GM12874 (cell line): ENCODE measurements at regions not wholly inside any gene's neighbourhood (a gene's known extent, or its start where the extent isn't known, plus 50 kb on each side); places are given as distances from the start of the nearest gene placed in this dataset.

ENCODE experiments used
- TF ChIP-seq, protein P1 (sequence below): IDR thresholded peaks from 2 replicates; pipeline ENCODE4 v1.5.1; 2011; ENCODE audit warnings: low read depth, mild to moderate bottlenecking, control low read depth, low read length, moderate library complexity; ENCODE audit not compliant: insufficient read depth

DNA sequence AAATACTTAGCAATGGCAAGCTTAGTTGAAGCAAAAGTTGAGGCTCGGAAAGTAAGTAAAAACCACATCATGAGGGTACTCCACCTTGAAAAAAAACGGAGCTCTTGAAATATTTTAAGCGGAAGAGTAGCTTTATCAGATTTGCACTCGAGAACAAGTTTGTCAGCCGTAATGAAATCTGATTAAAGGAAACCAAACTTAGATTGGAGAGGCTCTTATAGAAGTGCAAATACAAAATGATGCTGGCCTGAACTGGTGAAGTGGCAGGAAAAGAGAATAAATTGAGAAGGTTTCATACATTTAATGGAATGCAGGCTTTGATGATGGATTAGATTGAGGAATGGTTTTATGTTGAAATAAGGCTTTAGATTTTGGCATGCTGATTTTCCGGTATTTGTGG is 484.2 kb downstream of the PID1 start:
- TF ChIP-seq, protein P1, sequence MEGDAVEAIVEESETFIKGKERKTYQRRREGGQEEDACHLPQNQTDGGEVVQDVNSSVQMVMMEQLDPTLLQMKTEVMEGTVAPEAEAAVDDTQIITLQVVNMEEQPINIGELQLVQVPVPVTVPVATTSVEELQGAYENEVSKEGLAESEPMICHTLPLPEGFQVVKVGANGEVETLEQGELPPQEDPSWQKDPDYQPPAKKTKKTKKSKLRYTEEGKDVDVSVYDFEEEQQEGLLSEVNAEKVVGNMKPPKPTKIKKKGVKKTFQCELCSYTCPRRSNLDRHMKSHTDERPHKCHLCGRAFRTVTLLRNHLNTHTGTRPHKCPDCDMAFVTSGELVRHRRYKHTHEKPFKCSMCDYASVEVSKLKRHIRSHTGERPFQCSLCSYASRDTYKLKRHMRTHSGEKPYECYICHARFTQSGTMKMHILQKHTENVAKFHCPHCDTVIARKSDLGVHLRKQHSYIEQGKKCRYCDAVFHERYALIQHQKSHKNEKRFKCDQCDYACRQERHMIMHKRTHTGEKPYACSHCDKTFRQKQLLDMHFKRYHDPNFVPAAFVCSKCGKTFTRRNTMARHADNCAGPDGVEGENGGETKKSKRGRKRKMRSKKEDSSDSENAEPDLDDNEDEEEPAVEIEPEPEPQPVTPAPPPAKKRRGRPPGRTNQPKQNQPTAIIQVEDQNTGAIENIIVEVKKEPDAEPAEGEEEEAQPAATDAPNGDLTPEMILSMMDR: no peak

DNA sequence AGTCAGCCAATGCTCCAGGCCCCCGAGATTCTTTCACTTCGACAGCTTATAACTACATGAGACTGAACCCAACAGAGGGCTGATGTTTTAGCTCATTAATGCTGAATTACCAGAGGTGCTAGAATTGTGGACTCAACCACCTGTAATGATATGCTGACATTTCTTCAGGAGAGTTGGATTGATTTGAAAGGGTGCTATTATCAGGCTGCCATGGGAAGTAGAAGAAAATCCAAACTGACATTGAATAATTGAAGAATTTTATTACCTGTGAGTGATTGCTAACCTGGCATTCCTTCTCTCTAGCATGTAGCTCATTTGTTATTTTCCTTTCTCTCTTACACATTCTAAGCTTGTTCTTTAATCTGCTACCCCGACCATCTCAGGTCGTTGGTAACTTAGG is 488.8 kb downstream of the PID1 start:
- TF ChIP-seq, protein P1: no peak

DNA sequence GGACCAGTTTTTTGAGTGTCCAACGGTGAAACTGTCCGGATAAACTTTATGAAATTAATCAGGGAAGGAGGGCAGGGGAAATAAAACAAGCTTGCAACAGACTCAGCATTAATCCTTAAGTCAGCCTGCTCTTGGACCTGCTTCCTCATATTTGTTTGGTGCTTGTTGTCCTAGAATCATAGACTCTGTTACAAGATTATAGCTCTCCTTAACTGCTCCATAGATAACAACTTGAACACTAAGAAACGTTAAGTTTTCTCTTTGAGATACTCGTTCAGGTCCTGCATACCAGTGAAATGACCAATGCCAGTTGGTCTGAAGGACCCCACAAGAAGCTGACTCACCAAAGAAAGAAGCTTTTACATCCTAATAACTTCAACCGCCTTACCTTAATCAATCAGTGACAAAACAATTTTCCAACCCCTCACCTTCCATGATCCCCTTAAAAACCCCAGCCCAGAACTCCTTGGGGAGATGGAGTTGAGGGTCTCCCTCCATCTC is 493.2 kb downstream of the PID1 start:
- TF ChIP-seq, protein P1: no peak

DNA sequence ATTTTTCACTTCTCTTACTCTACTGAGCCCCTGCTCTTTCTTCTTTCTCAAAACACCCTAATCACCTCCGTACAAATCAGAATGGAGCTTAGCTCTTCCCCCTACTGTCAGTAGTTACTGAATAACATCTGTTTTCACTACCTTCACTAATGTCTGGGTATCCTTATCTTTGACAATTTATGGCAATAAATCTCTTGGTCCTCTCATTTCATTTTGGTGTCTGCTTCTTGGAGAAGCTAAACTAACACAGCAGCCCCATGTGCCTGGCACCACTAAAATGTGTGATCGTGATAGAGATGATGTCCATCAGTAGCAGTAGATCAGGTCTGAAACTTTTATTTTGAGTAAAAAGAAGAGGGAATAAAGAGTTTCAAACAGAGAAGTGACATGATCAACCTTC is 496.5 kb downstream of the PID1 start:
- TF ChIP-seq, protein P1: no peak

DNA sequence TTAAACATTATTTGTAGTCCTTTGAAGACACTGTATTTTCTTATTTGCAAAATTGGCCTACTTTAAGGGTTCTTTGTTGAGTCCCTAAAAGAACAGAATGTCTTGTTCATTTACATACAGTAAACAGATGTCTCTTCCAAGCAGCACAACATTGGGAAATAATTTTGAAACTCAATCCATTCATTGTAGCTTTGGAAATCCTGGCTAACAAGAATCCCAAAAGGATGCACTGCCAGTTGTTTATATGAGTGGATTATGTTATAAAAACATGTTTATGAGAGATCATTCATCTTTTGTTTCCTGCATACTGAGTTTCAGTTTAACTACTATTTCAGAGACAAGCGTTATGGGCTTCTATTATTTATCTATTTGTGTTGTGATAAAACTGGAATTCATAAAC is 499.3 kb downstream of the PID1 start:
- TF ChIP-seq, protein P1: no peak

DNA sequence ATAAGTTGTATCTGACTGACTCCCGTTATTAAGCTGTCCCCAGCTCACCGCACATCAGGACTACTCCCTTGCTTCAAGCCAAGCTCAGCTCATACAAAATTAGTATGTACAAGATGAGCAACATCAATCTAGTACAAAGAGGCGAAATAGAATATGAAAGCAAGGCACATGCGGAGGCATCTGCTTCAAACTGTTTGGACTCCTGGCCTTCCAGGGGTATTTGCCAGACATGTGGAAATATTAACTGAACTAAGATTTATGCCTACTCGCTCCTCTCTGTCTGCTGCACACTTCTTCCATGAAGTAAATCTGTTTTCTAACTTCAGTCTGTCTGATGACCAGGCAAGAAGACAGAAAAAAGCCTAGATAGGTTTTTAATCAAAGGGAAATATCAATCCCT is 499.8 kb downstream of the PID1 start:
- TF ChIP-seq, protein P1: no peak

GRCh38 chr2:228768818-228769217 is 502.3 kb downstream of the PID1 start:
- TF ChIP-seq, protein P1: no peak
